ENCODE measurements at regions not wholly inside any gene's neighbourhood (a gene's known extent, or its start where the extent isn't known, plus 50 kb on each side); places are given as distances from the start of the nearest gene placed in this dataset.
"Not testable (repeated sequence)": the region's sequence is repeated elsewhere in the genome, so short reads cannot be mapped to it uniquely, and the experiment has no call there.

DNA sequence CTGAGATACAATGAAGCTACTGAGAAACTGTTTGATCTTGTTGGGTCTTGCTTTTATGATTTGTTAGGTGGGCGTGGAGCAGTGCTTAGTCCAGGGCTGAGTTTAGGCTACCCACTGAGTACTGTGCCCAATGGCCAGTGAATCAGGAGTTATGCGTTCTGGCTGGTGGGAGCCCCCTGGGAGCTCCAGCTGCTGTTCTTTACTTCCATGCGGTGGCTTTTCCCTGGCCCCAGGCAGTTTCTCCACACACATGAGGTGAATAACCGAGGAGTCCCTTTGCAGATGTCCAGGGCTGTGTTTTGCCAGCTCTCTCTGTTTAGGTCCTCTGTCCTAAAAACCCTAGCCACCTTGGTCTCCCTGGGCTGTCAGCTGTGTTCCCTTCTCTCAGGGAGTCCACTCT lies 106.5 kb downstream of the KLF13 start:
- no peak for DNase-seq

GRCh38 chr15:31433574-31433973 lies 106.9 kb downstream of the KLF13 start:
- DNase-seq, result no peak

GRCh38 chr15:31434275-31434587 lies 107.6 kb downstream of the KLF13 start:
- DNase-seq, result no peak

DNA sequence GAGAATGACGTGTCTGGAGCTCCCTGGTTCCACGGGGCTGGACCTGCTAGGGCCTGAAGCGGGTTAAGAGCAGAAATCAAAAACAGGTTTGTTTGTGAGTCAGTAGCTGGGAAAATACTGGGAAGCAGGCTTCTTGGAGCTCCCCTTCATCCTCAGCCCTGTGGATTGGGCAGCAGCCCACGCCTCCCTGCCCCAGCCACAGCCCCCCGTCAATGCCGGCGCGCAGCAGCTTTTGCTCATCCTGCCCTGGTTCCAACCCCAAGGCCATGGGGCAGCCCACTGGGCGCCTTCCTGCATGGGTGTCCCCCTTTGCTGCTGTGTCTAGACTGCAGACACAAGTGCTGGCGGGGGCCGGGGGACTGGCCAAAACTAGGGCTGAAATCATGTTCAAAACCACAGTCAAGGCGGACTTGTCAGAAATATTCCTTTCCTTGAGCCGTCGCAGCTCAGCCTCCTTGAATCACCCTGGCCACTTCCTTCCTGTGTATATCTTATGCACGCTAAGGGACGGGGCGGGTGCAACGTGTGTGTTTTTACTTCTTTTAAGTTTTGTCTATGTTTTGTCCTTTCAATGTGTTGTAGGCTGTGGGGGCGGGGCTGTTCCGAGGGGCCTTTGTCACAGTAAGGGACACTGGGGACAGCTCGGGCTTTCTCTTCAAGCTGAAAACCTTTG lies 108.1 kb downstream of the KLF13 start:
- no peak for DNase-seq

DNA sequence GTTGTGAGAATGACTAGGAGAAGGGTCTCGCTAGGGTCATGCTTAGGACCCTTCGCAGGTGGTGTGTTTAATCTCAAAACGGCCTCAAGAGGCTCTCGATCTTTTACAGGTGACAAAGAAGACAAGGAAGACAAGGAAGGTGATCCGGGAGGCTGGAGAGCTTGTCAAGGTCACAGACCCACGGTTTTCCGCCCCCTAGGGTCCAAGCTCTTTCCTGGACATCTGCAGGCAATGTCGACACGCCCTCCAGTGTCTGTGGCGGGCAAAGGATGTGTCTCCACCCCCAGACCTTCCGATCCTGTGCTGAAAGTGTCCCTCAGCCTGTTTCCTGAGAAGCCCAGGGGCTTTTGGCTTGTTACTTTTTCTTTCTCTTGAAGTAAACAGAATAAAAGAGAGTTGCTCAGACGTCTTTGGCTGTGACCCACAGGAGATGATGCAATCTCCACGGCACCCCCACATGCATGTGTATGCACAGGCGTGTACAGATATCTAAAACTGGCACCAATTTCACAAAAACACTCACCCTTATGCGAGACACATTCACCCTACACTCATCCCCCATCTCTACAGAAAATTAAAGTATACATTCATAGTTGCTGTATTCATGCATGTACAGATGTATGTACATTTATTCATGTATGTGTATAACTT lies 108.8 kb downstream of the KLF13 start:
- DNase-seq, result no peak

- no peak for DNase-seq
These were observed 109.4 kb downstream of the KLF13 start for GRCh38 chr15:31435912-31436628.

- DNase-seq, result no peak
These were observed 111.1 kb downstream of the KLF13 start for GRCh38 chr15:31437686-31438085.

GRCh38 chr15:31438601-31439265 lies 112.1 kb downstream of the KLF13 start:
- no peak for DNase-seq

DNA sequence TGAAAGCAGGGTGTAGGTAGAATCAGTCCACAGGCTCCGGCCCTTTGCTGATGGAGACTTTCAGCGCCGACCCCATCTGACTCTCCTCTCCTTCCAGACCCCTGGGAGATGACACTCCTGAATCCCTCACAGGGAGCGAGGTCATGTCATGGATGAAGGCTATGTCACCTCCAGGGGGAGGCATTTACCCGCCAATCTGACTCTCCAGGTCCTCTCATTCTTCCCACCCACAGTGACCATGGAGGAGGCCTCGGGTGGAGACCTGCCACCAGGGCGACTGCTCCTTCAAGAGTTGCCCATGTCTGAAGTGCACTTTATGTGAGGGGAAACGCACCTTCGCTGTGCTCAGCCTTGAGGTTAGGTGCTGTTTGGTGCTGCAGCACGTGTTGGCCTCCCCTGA lies 112.7 kb downstream of the KLF13 start:
- no peak for DNase-seq

GRCh38 chr15:31440216-31440615 lies 113.6 kb downstream of the KLF13 start:
- DNase-seq, result not testable (repeated sequence)

GRCh38 chr15:31440754-31441311 lies 114.2 kb downstream of the KLF13 start:
- no peak for DNase-seq

GRCh38 chr15:31442226-31442625 lies 115.6 kb downstream of the KLF13 start:
- no peak for DNase-seq

GRCh38 chr15:31442699-31443111 lies 116.1 kb downstream of the KLF13 start:
- no peak for DNase-seq

DNA sequence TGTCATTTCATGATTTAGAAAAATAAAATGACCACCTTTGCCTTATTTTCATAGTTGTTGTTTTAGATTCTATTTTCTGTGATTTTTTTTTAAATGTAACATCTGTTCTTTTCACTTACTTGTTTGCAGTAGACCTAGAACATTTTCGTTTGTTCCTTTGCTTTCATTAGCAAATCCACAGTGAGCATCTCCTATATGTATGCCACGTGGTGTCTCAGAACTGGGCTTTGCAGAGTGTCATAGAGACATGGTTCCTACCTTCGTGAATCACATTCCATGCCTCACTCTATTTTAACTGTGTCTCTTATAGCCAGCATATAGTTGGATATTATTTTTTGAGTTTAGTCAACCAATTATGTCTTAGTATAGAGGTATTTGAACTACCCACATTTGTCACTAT lies 118.2 kb downstream of the KLF13 start:
- no peak for DNase-seq

- no peak for DNase-seq
These were observed 119.9 kb downstream of the KLF13 start for GRCh38 chr15:31446546-31446945.

DNA sequence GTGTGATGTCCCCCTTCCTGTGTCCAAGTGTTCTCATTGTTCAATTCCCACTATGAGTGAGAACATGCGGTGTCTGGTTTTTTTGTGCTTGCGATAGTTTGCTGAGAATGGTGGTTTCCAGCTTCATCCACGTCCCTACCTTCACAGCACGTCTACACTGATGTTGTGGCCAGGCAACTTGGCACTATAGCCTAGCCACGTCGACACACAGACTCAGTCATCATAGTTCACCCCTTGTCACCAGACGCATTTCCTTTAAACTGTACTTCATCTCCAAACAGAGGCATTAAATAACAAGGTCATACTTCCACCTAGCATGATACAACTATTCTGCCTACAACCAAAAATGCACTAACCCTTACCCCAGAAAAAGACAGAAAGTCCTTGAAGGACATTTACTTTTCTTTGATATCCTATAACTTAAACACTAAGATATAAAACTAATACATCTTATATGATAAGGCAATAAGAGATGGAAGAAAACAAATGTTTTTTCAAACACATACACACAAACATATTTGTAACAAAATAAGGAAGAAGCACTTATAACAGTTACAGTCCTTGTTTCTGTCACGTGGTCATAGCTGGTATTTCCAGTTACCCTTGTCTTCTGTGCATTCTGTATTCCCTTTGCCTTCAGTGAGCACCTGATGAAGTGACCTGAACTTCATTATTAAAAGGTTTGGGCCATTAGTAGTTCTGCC lies 121.4 kb downstream of the KLF13 start:
- no peak for DNase-seq

DNA sequence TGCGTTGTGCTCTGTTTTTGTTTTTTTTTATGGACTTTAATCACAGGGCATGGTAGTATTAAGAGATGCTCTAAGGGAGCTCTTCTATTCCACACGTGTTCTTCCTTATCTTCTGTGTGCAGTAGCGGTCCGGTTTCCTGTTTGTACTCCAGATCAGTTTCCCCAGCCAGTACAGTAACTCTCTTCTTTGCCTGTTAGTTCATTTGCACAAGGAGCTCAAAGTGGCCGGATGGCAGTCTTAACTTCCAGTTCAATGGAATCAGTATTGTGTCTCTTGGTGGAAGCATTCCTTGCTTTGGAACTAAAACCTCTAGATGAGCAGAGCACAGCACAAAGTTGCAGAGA lies 122.0 kb downstream of the KLF13 start:
- DNase-seq, result no peak

DNA sequence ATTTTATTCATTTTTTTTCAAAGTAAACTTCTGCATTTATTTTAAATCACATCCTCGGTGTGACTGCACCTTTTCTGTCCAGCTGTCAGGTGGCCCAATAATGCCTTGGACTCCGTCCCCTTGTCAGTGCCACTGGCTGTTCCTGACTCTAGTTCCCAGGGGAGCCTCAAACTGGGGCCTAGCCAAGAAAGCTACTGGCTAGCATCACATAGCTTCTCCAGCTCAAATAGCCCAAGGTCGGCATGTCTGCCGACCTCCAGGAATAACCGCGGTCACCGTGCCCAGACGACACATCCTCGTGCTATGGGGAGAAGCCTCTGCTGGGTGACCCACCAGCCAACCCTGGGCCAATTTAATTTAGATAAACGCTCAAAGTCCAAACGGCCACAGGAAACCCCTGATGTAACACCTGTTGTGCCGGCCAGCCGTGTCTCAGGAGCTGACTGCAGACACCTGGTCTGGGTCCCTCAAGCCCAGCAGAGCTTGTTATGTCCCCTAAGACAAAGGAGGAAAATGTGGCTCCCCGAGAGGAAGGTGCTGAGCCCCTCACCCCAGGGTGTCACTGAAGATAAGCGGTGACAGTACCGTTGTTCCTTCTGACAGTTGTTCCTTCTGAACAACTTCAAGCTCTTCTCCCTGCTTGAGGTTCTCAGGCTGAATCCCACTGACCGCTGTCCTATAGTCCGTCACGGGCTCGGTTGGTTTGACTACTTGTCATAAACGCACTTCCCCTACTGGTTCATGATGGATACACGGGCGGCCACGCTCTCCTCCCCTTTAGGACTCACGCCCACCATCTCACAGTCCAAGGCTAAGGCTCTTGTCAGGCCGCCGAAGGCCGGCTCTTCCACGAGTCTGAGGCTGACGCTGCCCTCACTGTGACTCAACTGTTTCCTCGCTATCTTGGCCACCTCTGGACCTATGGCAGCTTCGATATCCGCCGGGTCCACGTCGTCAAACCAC lies 126.2 kb downstream of the KLF13 start:
- DNase-seq, result no peak

DNA sequence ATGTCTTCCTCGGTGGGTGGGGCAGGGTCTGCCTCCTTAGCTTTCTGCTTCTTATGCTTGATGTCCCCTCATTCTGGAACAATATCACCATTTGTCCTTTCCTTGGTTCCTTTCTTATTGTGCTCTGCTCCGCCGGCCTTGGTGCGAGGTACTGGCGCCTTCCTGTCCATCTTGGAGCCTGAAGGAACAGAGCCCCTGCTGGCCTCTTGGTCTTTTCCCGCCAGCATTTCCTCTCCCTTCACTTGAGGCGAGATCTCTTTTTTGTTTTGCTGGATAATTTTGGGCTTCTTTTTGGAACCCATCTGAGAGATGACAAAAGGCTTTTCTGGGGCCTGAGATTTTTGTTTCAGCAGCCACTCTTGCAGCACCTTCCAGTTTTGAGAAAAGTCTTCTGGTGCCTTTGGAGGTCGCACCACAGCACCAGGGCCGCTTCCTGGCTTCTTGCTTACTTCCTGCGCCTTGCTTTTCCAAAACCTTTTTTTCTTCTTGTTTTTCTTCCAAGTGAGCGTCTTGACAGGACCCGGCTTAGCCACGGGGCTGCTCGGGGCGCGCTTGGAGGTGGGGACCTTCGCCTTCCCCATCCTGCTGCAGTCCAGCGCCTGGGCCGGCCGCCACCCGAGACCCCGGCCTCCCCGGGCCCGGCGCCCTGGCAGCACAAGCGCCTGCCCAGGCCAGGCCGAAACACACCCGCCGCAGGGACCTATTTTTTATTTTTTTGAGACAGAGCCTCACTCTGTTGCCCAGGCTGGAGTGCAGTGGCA lies 127.1 kb downstream of the KLF13 start:
- DNase-seq, result no peak

DNA sequence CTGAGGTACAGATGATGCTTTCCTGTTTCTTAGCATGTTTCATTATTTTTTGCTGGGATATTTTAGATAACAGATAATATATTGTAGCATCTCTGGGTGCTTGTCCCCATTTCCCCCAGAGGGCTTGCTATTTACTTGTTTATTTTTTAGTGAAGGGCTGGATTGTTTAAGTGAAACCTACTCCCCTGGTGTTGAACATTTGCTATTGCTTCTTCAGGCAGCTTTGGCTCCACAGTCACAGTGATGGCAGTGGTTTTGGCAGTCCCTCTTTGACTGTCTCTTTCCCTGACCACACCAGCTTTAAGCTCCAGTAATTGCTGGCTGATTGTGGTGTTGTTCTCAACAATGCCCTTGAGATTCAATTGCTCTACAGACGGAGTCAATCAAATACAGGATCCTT lies 128.9 kb downstream of the KLF13 start:
- DNase-seq, result no peak

Data from NCI-H2171 (cell line).